H1 (cell line): ENCODE measurements at regions not wholly inside any gene's neighbourhood (a gene's known extent, or its start where the extent isn't known, plus 50 kb on each side); places are given as distances from the start of the nearest gene placed in this dataset.

Source experiments
- CTCF ChIA-PET: fragments of 300-600 bp; sonication (Branson Sonifier 250); formaldehyde crosslinking; loops from one replicate; lab custom pipeline; 2021; ENCODE audit not compliant: partially characterized antibody; lab: Charles Lee
- POLR2A ChIA-PET: fragments of 300-600 bp; sonication (Branson Sonifier 250); formaldehyde crosslinking; loops from one replicate; lab custom pipeline; 2021; ENCODE audit warnings: inconsistent platforms; ENCODE audit not compliant: partially characterized antibody; lab: Charles Lee
- DNase-seq, 2 experiments: peaks; one replicate each; pipeline versions ENCODE4 v3.0.0 to v3.0.0-alpha.2; 2010 to 2022; ENCODE audit warnings: low spot score in 2 of 2, low read depth in 1 of 2, mixed read lengths in 1 of 2
- FAIRE-seq: peaks from 2 replicates; lab custom pipeline; 2011; peaks lifted over from hg19 to GRCh38; lab: Jason Lieb, UNC
- H2AFZ ChIP-seq: 2 replicates; pipeline ENCODE4 v1.8.1; 2012; ENCODE audit warnings: low read length, inconsistent platforms
- H2AK5ac ChIP-seq: 2 replicates; pipeline ENCODE4 v1.6.1; 2013; ENCODE audit warnings: low read depth, low read length
- H2BK120ac ChIP-seq: replicated peaks from 2 replicates; pipeline ENCODE3; 2013; ENCODE audit warnings: low read depth, low read length, inconsistent platforms
- H2BK12ac ChIP-seq: 2 replicates; pipeline ENCODE4 v1.6.1; 2013; ENCODE audit warnings: low read depth, low read length
- H2BK15ac ChIP-seq: 2 replicates; pipeline ENCODE4 v1.6.1; 2013; ENCODE audit warnings: low read length
- H2BK20ac ChIP-seq: 2 replicates; pipeline ENCODE4 v1.6.1; 2013; ENCODE audit warnings: low read length
- H2BK5ac ChIP-seq: 2 replicates; pipeline ENCODE4 v1.6.1; 2013; ENCODE audit warnings: low read depth, low read length
- H3K14ac ChIP-seq: 2 replicates; pipeline ENCODE4 v1.6.1; 2013; ENCODE audit warnings: inconsistent platforms; ENCODE audit not compliant: insufficient read length
- H3K18ac ChIP-seq: 2 replicates; pipeline ENCODE4 v1.6.1; 2013; ENCODE audit warnings: low read length; ENCODE audit errors: extremely low read depth
- H3K23ac ChIP-seq: 2 replicates; pipeline ENCODE4 v1.6.1; 2013; ENCODE audit warnings: inconsistent platforms; ENCODE audit not compliant: insufficient read length
- H3K23me2 ChIP-seq: 2 replicates; pipeline ENCODE4 v1.6.1; 2013; ENCODE audit warnings: low read depth, low read length
- H3K27ac ChIP-seq: 2 replicates; pipeline ENCODE4 v1.6.1; 2011; ENCODE audit warnings: low read depth, low read length, inconsistent platforms
- H3K27me3 ChIP-seq, 4 experiments: replicated peaks in 1 of 4; 1 replicate in 1 of 4; 2 replicates in 3 of 4; pipeline versions ENCODE4 v1.6.1 to v1.8.1; 2011 to 2013; ENCODE audit warnings: low read length in 3 of 4, mild to moderate bottlenecking in 3 of 4, inconsistent platforms in 2 of 4, mixed read lengths in 2 of 4, moderate library complexity in 1 of 4; ENCODE audit not compliant: control insufficient read depth in 3 of 4, insufficient read depth in 3 of 4; ENCODE audit errors: extremely low read depth in 1 of 4
- H3K36me3 ChIP-seq, 4 experiments: 2 replicates each; pipeline versions ENCODE4 v1.6.1 to v1.8.1; 2011 to 2013; ENCODE audit warnings: mild to moderate bottlenecking in 4 of 4, low read length in 3 of 4, moderate library complexity in 2 of 4, control low read depth in 1 of 4, inconsistent platforms in 1 of 4; ENCODE audit not compliant: insufficient read depth in 4 of 4, control insufficient read depth in 2 of 4
- H3K4ac ChIP-seq: replicated peaks from 2 replicates; pipeline ENCODE3; 2013; ENCODE audit warnings: low read length, low read depth, mixed read lengths, inconsistent platforms; ENCODE audit not compliant: insufficient read length
- H3K4me1 ChIP-seq, 4 experiments: replicated peaks in 1 of 4; 1 replicate in 1 of 4; 2 replicates in 3 of 4; pipeline versions ENCODE4 v1.6.1 to v1.8.1; 2011 to 2013; ENCODE audit warnings: low read length in 3 of 4, inconsistent platforms in 2 of 4, mixed read lengths in 1 of 4; ENCODE audit not compliant: insufficient read depth in 4 of 4, control insufficient read depth in 3 of 4
- H3K4me2 ChIP-seq, 2 experiments: 2 replicates each; pipeline versions ENCODE4 v1.6.1 to v1.8.1; 2011 to 2013; ENCODE audit warnings: low read depth in 2 of 2, low read length in 2 of 2, control low read depth in 1 of 2, inconsistent platforms in 1 of 2, mild to moderate bottlenecking in 1 of 2; ENCODE audit not compliant: insufficient read depth in 1 of 2
- H3K4me3 ChIP-seq, 4 experiments: fragments of 200-600, 300-600 bp in 1 of 4; sonication (generic), shearing (Covaris generic), sonication (Bioruptor Twin) in 1 of 4; 2 replicates each; pipeline versions ENCODE4 v1.5.1 to v1.8.1; 2011 to 2016; ENCODE audit warnings: low read length in 4 of 4, low read depth in 3 of 4, control low read depth in 2 of 4, inconsistent platforms in 2 of 4, mild to moderate bottlenecking in 2 of 4, mixed read lengths in 1 of 4, moderate library complexity in 1 of 4; ENCODE audit not compliant: insufficient read depth in 2 of 4; ENCODE audit errors: extremely low read depth in 1 of 4
- H3K56ac ChIP-seq: replicated peaks from 2 replicates; pipeline ENCODE3; 2013; ENCODE audit warnings: low read depth, mild to moderate bottlenecking, mixed read lengths, low read length, inconsistent platforms; ENCODE audit not compliant: insufficient read length
- H3K79me1 ChIP-seq: 2 replicates; pipeline ENCODE4 v1.6.1; 2013; ENCODE audit warnings: low read depth, low read length, control low read depth
- H3K79me2 ChIP-seq, 2 experiments: 2 replicates each; pipeline versions ENCODE4 v1.6.1 to v1.8.1; 2012 to 2013; ENCODE audit warnings: low read length in 2 of 2, mild to moderate bottlenecking in 2 of 2, inconsistent platforms in 1 of 2; ENCODE audit not compliant: insufficient read depth in 2 of 2, control insufficient read depth in 1 of 2
- H3K9ac ChIP-seq, 4 experiments: replicated peaks in 1 of 4; 1 replicate in 1 of 4; 2 replicates in 3 of 4; pipeline versions ENCODE4 v1.6.1 to v1.8.1; 2011 to 2013; ENCODE audit warnings: low read depth in 3 of 4, low read length in 3 of 4, control low read depth in 2 of 4, mild to moderate bottlenecking in 2 of 4, moderate library complexity in 2 of 4, inconsistent platforms in 1 of 4; ENCODE audit errors: extremely low read depth in 1 of 4
- H3K9me3 ChIP-seq, 2 experiments: 2 replicates each; pipeline versions ENCODE4 v1.6.1 to v1.8.1; 2012 to 2013; ENCODE audit warnings: mild to moderate bottlenecking in 2 of 2, moderate library complexity in 2 of 2, control low read depth in 1 of 2, inconsistent platforms in 1 of 2, low read depth in 1 of 2, low read length in 1 of 2, mixed read lengths in 1 of 2; ENCODE audit not compliant: insufficient read depth in 2 of 2
- H4K20me1 ChIP-seq, 2 experiments: replicated peaks in 1 of 2; 2 replicates each; pipeline versions ENCODE3 to v1.8.1; 2011 to 2013; ENCODE audit warnings: inconsistent platforms in 2 of 2, low read length in 2 of 2, mild to moderate bottlenecking in 1 of 2; ENCODE audit not compliant: insufficient read depth in 2 of 2, control insufficient read depth in 1 of 2
- H4K5ac ChIP-seq: 2 replicates; pipeline ENCODE4 v1.6.1; 2013; ENCODE audit warnings: low read length, low read depth, mixed read lengths, inconsistent platforms; ENCODE audit not compliant: insufficient read length
- H4K8ac ChIP-seq: 2 replicates; pipeline ENCODE4 v1.8.0; 2013; ENCODE audit warnings: mild to moderate bottlenecking, moderate library complexity, low read length, inconsistent platforms; ENCODE audit not compliant: insufficient read depth; ENCODE audit errors: extremely low read depth
- H4K91ac ChIP-seq: replicated peaks from 2 replicates; pipeline ENCODE3; 2013; ENCODE audit warnings: low read length, mixed read lengths, inconsistent platforms; ENCODE audit not compliant: insufficient read length
- MAFK ChIP-seq: IDR thresholded peaks from 2 replicates; pipeline ENCODE4 v1.6.1; 2012; ENCODE audit warnings: low read depth, mild to moderate bottlenecking, improper control_type of control experiment, low read length
- PHF8 ChIP-seq: fragments of 200-600 bp; sonication (generic); conservative IDR thresholded peaks from 2 replicates; pipeline ENCODE4 v1.7.1; 2012; ENCODE audit warnings: low read depth, mild to moderate bottlenecking, inconsistent platforms, low read length, moderate library complexity
- POLR2AphosphoS5 ChIP-seq: IDR thresholded peaks from 2 replicates; pipeline ENCODE4 v1.6.1; 2011; ENCODE audit warnings: low read depth, low read length
- RNF2 ChIP-seq: fragments of 200-900, 300-1000 bp; sonication (generic); IDR thresholded peaks from 2 replicates; pipeline ENCODE4 v1.7.1; 2016; ENCODE audit warnings: borderline replicate concordance, low read depth, mild to moderate bottlenecking, antibody characterized with exemption, low read length; ENCODE audit not compliant: poor library complexity, severe bottlenecking; ENCODE audit errors: missing control alignments
- WGBS, 2 experiments: shearing (Covaris generic) in 1 of 2; methylation state at CpG; one replicate each; pipeline versions ENCODE4 v1.1.6 to v1.1.7; 2013 to 2015; ENCODE audit warnings: low lambda C conversion rate in 2 of 2, mixed read lengths in 2 of 2, inconsistent platforms in 1 of 2, low coverage in 1 of 2, missing lambda C conversion rate in 1 of 2; ENCODE audit not compliant: insufficient replicate concordance in 2 of 2, insufficient coverage in 1 of 2, insufficient read length in 1 of 2; ENCODE audit errors: extremely low coverage in 1 of 2, missing lambda C conversion rate in 1 of 2; 5-methylcytosine and 5-hydroxymethylcytosine counted together
- TF ChIP-seq, protein P1 (sequence below): IDR thresholded peaks from 2 replicates; pipeline ENCODE4 v1.6.1; 2012; ENCODE audit warnings: inconsistent platforms
- TF ChIP-seq, protein P2 (sequence below): IDR thresholded peaks from 2 replicates; pipeline ENCODE4 v1.6.1; 2011; ENCODE audit warnings: low read length, improper control_type of control experiment

DNA sequence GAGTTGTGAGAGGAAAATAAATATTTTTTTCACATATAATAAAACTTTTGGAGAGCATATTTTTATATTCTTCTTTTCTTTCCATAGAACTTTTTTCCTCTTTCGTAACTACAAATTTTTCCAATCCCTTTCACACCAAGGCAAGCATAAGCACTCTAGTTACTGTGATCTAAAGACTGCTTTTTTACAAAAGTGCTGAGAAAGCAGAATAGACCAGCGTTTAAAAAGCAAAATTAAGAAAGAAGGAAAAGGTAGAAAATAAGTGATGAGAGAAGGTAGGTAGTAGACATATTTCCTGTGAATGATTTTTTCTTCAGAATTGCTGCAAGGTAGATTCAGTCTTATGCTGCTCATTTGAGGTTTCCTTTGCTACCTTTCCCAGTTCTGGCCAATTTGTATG, 195.5 kb downstream of the MBL2 start:
- Histone ChIP-seq H2BK20ac (no peak overlapping the region), H2BK5ac (no peak overlapping the region), H4K5ac (no peak overlapping the region), H3K18ac (no peak overlapping the region), H2BK120ac (no peak overlapping the region), H3K14ac (no peak overlapping the region), H2AK5ac (no peak overlapping the region), H3K4ac (no peak overlapping the region), H3K56ac (no peak overlapping the region), H2BK12ac (no peak overlapping the region), H3K9ac (no peak overlapping the region), H3K27ac (no peak overlapping the region), H3K4me1 (no peaks in the 10 kb centered on the region), H3K79me2 (no peaks in the 10 kb centered on the region), H3K23me2 (no peaks in the 10 kb centered on the region), H4K91ac (no peak overlapping the region), H3K9me3 (peaks cover 6 to 12% of the 10 kb centered on the region in 2 experiments), H3K23ac (no peak overlapping the region), H3K36me3 (no peaks in the 10 kb centered on the region), H2BK15ac (no peak overlapping the region), H4K8ac (no peak overlapping the region), H3K79me1 (no peaks in the 10 kb centered on the region), H4K20me1 (no peaks in the 10 kb centered on the region), H3K4me3 (no peak overlapping the region), H2AFZ (no peak overlapping the region), H3K27me3 (no peaks in the 10 kb centered on the region), H3K4me2 (no peak overlapping the region)
- WGBS, 2 experiments, result 97% methylated on average over 2 of the region's 2 CpGs; no CpG with 5 or more reads in 1 of the 2 experiments
- DNase-seq (no peak), FAIRE-seq (no peak)
- ChIA-PET CTCF (interaction anchor here (0.6 to 1.4 kb wide), 3 partner anchors 10 to 796 kb away, joined by 3 to 4 read pairs (median 3); no protein-coding TSS in a partner anchor), POLR2A (no interaction called here)
- TF ChIP-seq, protein P1, sequence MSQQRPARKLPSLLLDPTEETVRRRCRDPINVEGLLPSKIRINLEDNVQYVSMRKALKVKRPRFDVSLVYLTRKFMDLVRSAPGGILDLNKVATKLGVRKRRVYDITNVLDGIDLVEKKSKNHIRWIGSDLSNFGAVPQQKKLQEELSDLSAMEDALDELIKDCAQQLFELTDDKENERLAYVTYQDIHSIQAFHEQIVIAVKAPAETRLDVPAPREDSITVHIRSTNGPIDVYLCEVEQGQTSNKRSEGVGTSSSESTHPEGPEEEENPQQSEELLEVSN, result no peak
- TF ChIP-seq MAFK (0 out of 2 replicates have a peak, but pooled peaks have one; percentile 5), POLR2AphosphoS5 (no peak), RNF2 (no peak), PHF8 (no peak)
- TF ChIP-seq, protein P2, sequence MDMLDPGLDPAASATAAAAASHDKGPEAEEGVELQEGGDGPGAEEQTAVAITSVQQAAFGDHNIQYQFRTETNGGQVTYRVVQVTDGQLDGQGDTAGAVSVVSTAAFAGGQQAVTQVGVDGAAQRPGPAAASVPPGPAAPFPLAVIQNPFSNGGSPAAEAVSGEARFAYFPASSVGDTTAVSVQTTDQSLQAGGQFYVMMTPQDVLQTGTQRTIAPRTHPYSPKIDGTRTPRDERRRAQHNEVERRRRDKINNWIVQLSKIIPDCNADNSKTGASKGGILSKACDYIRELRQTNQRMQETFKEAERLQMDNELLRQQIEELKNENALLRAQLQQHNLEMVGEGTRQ, result no peak
